Activated CD8-positive, alpha-beta memory T cell treated with anti-CD3 and anti-CD28 coated beads, Interleukin-2, amount 50 U/mL, for 1 hour (primary cell): ENCODE measurements at regions not wholly inside any gene's neighbourhood (a gene's known extent, or its start where the extent isn't known, plus 50 kb on each side); places are given as distances from the start of the nearest gene placed in this dataset.

Source experiments
- DNase-seq: peaks from one replicate; pipeline ENCODE4 v3.0.0-alpha.2; 2020; ENCODE audit errors: extremely low read depth

DNA sequence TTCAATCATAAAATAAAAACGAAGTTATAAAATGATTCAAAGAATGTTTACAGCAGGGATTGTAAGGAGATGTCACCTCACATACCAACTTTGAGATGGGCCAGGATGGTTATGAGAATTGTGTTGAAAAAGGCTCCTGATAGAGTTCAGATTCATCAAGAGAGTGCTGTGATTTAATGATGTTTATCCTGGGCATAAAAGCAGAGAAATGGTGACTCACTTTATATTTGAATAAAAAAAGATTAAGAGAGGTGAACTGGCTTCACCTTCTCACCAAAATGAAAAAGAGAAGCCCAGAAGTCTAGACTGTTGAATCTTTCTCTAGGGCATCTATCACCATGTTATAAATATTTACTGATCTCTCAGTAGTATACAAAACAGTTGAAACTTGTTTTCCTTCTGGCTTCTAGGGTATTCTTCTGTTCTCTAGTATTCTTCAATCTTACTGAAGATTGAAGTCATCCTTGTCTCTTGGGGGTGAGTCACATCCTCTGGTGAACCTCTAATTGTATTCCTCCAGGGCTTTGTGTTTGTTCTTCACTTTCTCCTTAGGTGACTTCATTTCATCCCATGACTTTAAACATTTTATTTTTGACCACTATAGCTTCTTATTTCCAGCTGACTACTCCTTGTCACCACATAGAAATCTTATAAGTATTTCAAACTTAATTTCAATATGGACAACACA lies 1237.3 kb upstream of the C9orf72 start:
- DNase-seq: no peak

DNA sequence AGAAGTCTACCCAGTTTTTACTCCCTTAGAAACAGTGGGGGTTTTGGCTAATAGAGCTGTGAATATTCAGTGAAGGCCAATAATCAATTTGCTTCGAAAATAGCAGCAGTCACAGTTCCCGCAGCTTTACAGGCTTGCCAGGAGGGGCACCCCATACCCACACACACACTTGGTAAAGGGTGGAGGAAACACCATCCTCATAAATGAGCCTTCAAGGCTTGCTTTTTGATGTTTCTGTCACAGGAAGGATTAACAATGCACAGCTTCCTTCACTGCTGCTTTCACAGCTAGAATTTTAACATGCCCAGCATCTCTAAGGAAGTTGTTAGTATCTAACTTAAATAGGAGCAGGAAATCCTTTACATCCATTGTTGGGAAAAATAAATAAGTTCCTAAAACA lies 1247.5 kb upstream of the C9orf72 start:
- no peak for DNase-seq

DNA sequence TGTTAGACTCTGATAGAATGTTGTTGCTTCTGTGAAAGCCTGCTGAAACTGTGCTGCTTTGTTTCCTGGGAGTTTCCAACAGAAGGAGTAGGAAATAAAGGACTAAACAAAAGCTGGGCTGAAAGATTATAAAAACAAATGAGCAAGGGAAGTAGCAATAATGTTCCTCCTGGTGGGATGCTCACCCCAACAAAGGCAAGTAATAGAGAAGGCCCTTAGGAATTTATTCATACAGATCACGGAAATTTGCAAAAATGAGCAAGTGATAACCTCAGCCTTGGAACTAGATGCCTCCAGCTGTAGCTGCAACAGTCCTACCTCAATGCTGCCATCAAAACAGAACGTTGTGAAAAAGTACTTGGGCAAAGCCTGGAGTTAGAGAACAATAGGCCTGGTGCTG lies 1248.0 kb upstream of the C9orf72 start:
- DNase-seq: no peak

DNA sequence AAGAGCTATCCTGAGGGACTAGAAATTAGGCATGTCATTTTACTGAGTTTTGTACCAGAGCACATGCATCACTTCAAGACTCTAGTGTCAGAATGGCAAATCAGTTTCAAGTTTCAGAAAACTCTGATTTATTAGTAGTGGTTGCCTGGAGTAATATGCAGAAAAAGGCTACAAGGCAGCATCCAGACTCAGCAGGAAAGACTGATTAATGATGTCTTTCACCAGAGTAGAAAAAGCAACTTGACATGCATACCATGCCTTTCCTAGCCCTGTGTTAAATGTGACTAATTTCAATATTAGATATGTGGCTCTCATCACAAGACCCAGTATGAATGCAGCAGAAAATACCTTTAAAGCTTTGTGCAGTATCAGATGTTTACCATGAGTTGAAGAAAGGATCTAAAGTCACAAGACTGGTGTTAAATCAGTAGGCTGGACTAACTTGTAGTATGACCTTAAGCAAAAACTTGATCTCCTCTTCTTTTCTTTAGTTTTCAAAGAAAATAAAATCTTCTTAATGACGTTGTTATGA lies 1251.2 kb upstream of the C9orf72 start:
- DNase-seq: no peak

DNA sequence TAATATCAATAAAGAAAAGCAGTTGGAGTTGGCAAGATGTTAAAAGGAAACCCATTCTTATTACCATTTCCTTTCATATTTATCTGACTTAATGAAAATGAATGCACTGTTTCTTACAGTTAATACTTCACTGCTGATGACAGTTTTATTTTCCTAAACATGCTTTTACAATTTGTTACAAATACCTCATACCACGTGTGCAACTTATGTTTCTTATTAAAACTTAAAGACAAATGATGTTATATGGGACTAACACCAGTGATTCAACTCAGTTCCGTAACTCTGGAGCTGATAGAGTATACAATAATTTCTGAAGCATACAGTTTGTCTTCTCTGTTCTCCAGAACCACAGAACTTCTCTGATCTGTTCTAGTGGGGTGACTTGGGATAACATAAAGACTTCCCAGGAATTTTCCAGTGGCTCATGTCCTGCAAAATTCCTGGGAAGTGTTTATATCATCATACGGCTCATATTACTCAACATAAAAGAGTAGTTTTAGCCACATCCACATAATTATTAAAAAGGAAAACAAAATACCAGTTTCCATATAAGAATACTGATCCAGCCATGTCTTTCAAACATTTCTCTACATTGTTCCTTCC lies 1259.0 kb upstream of the C9orf72 start:
- no peak for DNase-seq

DNA sequence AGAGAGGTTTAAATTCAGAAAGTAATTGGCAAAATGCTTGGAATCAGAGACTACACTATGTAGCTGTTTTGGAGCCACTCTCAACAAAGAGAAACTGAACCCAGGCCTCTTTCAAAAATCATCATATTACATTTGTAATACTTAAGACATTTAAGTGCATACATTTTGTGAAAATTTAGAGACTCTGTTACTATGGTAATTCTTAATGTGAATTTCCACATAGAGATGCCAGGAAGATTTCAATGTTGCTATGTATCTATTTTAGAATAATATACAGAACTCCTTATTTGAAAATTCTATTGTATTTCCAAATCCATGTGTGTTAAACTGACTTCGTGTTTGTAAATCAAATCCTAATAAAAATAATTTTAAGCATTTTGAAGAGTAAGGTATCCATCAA lies 1260.9 kb upstream of the C9orf72 start:
- DNase-seq: no peak

DNA sequence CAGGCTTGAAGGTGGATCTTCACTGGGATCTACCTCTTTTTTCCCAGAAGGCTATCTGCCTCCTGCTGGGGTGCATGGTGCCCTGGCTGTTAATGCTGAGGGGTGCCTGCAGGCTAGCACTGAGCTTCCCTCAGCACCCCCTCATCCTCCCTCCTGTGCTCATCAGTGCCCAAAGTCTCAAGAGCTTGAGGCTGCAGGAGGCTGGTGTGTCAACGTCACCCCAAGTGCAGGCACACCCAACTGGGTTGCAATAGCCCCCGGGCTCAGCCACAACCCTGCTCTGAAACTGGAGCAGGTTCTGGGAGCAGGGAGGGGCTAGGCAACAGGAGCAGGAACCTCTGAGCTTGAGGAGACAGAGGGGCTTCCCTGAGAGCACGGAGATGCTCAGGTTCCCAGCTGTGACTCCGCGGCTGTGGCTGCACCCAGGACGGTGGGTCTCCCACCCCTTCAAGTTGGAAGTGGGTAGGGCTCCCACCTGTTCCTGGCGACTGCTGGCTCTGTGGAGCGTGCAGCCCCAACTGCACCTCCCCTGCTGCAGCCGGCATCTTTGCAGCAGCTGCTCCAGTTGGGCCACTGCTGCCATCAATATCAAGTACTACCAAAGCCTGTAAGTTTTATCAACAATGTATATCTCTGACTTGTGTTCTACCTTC lies 1266.6 kb upstream of the C9orf72 start:
- no peak for DNase-seq

DNA sequence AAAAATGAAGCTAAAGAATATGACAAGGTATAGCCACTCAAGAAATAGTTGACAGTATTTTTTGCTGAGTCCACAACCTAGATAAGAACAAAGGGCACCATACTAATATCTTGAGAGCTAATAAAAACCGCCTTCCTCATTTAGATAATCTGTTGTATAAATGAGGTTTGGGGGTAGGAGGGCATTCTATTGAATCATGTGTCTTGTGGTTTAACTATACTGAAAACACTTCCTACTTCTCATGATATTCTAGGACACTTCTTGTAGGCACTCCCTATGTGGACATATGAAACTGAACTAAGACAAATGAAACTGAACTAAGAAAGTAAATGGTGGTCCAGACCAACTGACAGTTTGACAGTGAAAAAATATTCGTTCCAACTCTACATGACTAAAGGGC lies 1268.5 kb upstream of the C9orf72 start:
- no peak for DNase-seq

DNA sequence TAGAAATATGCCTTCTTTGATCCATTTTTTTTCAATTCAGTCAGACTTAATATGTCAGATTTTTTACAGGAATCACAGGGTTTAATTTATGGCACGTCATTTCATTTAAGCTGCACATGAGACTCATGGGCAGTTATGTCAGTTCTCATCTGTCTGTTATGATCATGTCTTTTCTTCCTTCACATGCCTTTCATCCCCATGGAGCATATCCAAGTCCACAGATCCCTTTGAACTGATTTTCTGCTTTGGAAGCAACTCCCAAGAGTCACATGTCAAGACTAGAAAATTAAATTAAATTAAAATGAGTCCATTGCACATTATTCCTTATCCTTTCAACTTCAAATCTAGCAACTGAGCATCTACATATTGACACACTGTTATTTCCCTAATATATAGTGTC lies 1274.0 kb upstream of the C9orf72 start:
- no peak for DNase-seq

DNA sequence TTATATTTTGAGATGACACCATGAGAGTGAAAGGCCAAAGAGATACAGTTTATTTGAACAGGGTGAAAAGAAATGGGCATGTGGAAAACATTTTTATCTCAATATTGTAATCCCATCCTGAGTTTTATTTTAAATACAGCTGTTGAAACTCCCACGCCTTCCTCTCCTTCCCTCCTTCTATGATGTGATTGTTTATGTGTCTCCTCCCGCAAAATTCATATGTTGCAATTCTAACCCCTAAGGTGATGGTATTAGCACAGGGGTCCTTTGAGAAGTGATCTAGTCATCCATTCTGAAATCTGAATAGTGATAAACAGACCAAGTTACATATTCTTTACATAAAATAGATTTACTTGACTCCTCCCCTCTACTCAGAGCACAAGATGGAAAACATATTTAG lies 1275.4 kb upstream of the C9orf72 start:
- no peak for DNase-seq

DNA sequence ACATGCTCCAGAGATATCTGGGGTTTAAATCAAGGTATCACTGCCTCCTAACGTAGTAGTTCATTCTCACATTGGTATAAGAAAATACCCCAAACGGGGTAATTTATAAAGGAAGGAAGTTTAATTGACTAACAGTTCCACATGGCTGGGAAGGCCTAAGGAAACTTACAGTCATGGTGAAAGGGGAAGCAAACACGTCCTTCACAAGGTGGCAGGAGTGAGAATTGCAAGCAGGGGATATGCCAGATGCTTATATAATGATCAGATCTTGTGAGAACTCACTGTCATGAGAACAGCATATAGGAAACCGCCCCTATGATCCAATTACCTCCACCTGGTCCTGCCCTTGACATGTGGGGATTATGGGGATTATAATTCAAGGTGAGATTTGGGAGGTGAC lies 1280.2 kb upstream of the C9orf72 start:
- no peak for DNase-seq

DNA sequence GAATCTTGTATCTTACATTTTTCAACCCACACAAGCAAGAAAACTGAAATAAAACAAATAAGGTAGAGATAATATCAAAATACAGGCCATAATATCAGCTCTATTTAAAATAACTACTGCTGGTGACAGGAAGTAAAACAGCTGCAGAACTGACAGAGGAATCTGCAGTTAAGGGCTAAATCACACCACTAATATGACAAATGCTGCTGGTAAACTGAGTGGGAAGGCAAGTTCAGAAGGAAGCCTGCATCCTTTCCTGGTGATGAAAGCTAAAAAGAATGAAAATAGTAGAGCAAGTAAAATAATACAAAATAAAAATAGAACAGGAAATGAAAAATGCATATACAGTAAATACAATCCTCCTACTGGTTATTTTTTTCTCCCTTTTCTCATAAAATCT lies 1293.7 kb upstream of the C9orf72 start:
- no peak for DNase-seq

DNA sequence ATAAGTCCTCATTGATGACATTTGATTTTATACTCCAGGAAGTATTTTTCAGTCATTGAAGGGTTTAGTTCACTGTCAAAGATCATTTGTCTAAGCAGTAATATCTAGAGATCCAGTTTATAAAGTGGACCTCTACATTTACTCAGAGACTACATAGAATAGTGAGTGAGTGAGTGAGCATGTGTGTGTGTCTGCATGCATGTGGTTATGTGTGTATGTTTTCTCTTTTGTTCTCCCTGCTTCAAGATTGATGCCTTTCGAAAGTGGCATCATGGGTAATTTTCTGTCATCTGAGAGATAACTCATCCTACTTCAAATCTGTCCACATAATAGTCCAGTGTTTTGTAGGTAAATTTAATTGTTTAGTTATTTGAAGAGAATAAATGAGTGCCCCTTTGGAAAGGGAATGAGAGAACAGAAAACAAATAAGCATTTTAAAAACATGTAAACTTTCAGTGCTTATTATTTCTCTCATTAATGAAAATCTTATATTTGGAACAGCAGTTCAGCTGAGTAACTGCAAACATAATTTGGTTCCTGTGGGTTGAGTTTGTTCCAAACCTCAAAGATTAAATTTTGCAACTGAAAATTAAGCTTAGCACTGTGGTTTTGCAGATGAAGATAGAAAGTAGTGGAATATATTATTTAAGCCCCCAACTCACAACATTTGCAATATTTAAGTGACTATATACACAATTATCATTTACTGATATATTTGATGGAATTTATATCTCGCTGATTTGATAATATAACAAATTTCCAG lies 1295.1 kb upstream of the C9orf72 start:
- DNase-seq: no peak

DNA sequence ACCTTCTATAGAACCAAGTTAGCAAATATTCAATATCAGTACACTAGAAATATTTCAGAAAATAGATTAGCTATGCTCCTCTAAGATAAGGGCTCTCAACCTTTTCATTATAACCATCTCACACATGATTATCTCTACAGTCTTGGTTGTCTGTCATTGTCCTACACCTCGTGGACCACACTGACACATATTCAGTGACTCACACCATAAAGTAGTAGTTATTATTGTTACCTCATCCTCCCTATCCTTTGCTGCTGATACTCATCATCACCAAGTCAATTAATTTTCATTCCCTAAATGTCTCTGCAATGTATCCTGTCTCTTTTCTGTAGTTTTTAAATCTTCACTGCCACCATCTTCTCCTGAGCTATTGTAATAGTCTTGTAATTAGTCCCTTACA lies 1309.2 kb upstream of the C9orf72 start:
- DNase-seq: no peak

DNA sequence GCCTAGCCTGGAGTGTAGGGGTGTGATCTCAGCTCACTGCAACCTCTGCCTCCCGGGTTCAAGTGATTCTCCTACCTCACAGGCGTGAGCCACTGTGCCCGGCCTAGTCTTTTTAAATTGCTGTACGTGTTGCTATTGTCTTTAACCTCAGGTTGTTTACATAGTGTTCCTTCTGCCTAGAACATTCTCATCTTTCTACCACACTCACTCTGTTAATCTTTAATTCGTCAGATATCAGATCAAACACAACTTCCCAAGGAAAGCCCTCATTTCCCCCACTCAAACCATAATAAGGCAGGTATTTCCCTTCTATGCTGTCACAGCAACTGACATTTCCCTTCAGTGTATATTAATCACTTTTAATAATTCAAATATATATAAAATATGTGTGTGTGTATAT lies 1310.0 kb upstream of the C9orf72 start:
- no peak for DNase-seq

DNA sequence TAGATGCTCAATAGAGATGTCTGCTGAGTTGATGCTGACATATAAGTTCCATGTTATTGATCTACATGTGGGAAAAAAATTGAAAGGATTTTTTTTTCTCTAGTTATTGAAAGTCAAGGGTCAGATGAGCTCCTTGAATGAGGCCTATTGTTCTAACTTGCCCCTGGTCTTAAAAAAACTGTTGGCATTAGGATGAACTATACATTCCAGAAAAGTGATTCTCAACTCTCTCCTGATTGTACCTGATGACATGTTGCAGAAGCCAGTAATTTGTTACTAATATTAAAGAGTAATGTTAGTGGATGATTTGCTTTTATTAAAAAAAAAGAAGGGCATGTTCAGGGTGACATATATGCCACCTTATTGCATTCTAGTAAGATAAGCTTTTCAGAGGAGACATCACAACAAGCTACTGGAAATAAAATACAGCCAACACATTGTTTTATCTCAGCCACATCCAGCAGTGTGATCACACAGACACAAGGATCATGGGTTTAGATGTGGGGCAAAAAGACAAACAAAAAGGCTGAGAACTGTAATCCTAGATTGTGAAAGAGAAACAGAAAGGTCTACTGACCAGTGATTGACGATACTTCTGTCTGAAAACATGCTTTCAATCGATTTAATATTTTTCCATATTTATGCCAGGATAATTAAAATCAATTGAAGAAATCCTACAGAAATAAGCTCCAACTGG lies 1314.1 kb upstream of the C9orf72 start:
- DNase-seq: no peak

DNA sequence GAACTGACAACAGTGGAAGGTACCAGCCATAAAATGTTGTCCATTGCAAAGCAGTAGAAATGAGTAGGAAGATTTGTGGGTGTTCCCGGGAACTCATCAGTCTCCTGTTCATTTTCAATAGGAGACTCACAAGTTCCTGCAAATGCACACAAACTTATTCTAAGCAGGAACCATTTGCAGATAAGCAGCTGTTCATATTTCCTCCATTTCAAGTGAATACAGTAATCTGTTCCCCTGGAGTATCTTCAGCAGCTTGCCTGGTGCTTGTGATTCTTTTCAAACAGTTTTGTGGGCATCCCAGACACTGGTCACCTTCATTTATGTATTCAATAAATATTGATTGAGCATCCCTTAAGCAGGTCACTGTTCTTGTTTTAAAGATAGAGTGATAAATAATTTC lies 1315.5 kb upstream of the C9orf72 start:
- no peak for DNase-seq

DNA sequence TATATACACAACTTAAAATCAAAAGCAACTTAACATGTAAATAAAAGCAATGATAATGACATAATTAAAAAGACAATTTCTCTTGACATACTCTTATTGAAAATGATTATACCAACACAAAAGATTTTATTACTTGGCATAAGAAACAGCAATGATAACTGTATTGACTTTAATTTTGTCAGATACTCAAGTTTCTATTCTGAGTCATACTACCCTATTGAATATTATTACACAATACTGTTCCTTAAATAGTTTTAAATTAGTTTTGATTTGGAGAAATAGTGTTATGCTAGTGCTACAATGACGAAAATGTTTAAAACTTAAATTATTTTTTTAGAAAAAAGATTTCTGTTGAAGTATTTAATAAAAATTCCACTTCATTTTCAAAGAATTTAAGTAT lies 1319.3 kb upstream of the C9orf72 start:
- no peak for DNase-seq

DNA sequence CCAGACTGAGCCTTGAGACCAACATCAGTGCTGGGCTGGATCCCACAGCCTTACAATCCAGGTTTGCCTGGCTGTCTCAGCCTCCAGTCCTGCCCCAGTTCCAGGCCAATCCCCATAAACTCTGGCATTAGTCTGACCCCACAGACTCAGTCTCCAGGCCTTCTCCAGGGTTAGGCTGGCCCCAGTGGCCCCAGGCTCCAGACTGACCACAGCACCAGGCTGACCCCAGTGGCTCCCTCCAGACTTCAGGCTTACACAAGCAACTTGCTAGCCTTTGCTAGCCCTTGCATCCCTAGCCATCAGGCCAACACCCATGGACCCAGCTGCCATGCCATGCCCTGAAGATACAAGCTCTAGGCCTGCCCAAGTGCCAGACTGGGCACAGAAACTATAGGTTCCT lies 1326.0 kb upstream of the C9orf72 start:
- no peak for DNase-seq

DNA sequence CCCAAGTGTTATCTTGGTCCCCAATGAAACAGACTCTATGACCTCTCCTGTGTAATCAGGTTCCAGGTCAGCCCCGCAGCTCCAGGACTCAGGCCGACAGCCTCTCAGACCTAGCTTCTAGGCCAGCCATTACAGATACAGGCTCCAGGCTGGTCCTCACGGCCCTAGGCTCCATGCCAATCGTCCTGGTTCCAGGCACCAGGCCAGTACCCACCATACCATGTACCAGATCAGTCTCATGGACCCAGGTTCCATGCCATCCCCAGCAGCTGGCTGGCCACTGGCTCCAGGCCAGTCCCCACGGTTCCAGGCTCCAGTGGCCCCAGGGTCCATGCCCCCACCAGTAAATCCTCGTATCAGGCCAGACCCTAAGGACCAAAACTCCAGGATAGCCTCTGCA lies 1326.6 kb upstream of the C9orf72 start:
- no peak for DNase-seq

DNA sequence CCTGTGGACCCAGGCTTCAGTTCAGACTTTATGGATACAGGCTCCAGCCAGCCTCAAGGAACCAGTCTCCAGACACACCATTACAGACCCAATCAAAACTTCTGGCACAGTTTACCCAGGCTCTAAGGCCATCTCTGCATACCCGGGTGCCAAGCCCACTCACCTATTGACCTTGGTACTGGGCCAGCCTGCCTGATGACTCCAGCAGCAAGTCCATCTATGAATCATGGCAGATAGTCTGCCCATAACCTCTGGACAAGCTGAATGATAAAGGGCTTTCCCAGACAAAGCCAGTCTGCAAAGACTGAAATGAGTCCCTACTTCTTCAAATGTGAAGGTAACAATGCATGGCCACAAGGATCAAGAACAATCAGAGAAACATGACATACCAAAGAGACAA lies 1327.1 kb upstream of the C9orf72 start:
- DNase-seq: no peak

DNA sequence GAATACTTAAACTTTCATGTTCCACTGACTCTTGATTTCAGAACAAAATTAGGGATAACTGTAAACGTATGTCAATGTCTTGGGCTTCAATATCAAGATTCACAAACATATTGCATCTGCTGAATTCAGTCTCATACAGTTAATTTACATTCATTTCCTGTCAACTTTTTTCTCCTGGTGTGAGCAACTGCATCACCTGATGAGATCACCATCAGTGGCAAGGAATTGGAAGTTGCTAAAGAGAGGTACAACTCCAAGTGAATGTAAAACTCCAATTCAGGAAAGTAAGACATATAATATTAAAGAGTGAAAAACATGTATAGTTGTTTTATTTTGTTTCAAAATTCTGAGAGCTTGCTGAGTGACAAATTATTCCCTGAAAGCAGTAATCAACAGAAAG lies 1336.2 kb upstream of the C9orf72 start:
- no peak for DNase-seq
